T-helper 17 cell (primary cell): ENCODE measurements at regions not wholly inside any gene's neighbourhood (a gene's known extent, or its start where the extent isn't known, plus 50 kb on each side); places are given as distances from the start of the nearest gene placed in this dataset.

Experiments
- ATAC-seq: fragments of 150-1000 bp; cut with Tn5 transposase; 2 replicates; pipeline ENCODE4 v1.10.0; 2021; ENCODE audit warnings: mild to moderate bottlenecking, moderate library complexity
- DNase-seq, 3 donors: peaks; one replicate each; pipeline versions ENCODE4 v3.0.0 to v3.0.0-alpha.2; 2020 to 2021
- H3K9me3 ChIP-seq: one replicate; pipeline ENCODE4 v1.7.0; 2013; ENCODE audit warnings: low read length, mild to moderate bottlenecking; ENCODE audit not compliant: control insufficient read depth, poor library complexity, severe bottlenecking
- H3K27ac Mint-ChIP-seq: one replicate; pipeline ENCODE4 v1.8.0; 2022; ENCODE audit warnings: mild to moderate bottlenecking, moderate library complexity, mixed read lengths
- H3K27me3 Mint-ChIP-seq: one replicate; pipeline ENCODE4 v1.8.0; 2022; ENCODE audit warnings: mixed read lengths
- H3K36me3 Mint-ChIP-seq: one replicate; pipeline ENCODE4 v1.8.0; 2022; ENCODE audit warnings: low read depth, mixed read lengths
- H3K4me1 Mint-ChIP-seq: one replicate; pipeline ENCODE4 v1.8.0; 2022; ENCODE audit warnings: mild to moderate bottlenecking, mixed read lengths
- H3K4me3 Mint-ChIP-seq: one replicate; pipeline ENCODE4 v1.8.0; 2022; ENCODE audit warnings: mild to moderate bottlenecking, moderate library complexity, mixed read lengths

GRCh38 chr12:115464661-115465060 lies 780.7 kb upstream of the TBX3 start:
- Mint-ChIP-seq H3K4me3 (no peak overlapping the region), H3K27ac (no peak overlapping the region), H3K4me1 (no peaks in the 10 kb centered on the region), H3K36me3 (no peaks in the 10 kb centered on the region), H3K27me3 (no peaks in the 10 kb centered on the region)
- no peak for DNase-seq
- no peaks in the 10 kb centered on the region for H3K9me3 ChIP-seq
- no peak for ATAC-seq

GRCh38 chr12:115464111-115464581 lies 780.2 kb upstream of the TBX3 start:
- Mint-ChIP-seq H3K4me1 (no peaks in the 10 kb centered on the region), H3K36me3 (no peaks in the 10 kb centered on the region), H3K27ac (no peak overlapping the region), H3K27me3 (no peaks in the 10 kb centered on the region), H3K4me3 (no peak overlapping the region)
- DNase-seq (no peak), ATAC-seq (no peak)
- no peaks in the 10 kb centered on the region for H3K9me3 ChIP-seq

GRCh38 chr12:115461401-115461800 lies 777.4 kb upstream of the TBX3 start:
- Mint-ChIP-seq H3K4me3 (no peak overlapping the region), H3K27ac (no peak overlapping the region), H3K4me1 (no peaks in the 10 kb centered on the region), H3K36me3 (no peaks in the 10 kb centered on the region), H3K27me3 (no peaks in the 10 kb centered on the region)
- H3K9me3 ChIP-seq: no peaks in the 10 kb centered on the region
- ATAC-seq (no peak), DNase-seq (no peak)

GRCh38 chr12:115457798-115458197 lies 773.8 kb upstream of the TBX3 start:
- no peak overlapping the region for H3K4me3 Mint-ChIP-seq
- H3K4me1 Mint-ChIP-seq: no peaks in the 10 kb centered on the region
- ATAC-seq (no peak), DNase-seq (no peak)
- H3K9me3 ChIP-seq: no peaks in the 10 kb centered on the region
- peaks cover 5% of the 10 kb centered on the region for H3K27me3 Mint-ChIP-seq
- H3K36me3 Mint-ChIP-seq: no peaks in the 10 kb centered on the region
- H3K27ac Mint-ChIP-seq: no peak overlapping the region

GRCh38 chr12:115456946-115457689 lies 773.1 kb upstream of the TBX3 start:
- Mint-ChIP-seq H3K4me1 (peaks cover 3% of the 10 kb centered on the region), H3K4me3 (no peak overlapping the region), H3K36me3 (peaks cover 6% of the 10 kb centered on the region), H3K27me3 (peaks cover 12% of the 10 kb centered on the region), H3K27ac (no peak overlapping the region)
- no peak for ATAC-seq
- no peak for DNase-seq
- no peaks in the 10 kb centered on the region for H3K9me3 ChIP-seq

GRCh38 chr12:115455268-115455681 lies 771.3 kb upstream of the TBX3 start:
- DNase-seq (no peak), ATAC-seq (no peak)
- H3K4me1 Mint-ChIP-seq: peaks cover 3% of the 10 kb centered on the region
- no peaks in the 10 kb centered on the region for H3K9me3 ChIP-seq
- H3K4me3 Mint-ChIP-seq: no peak overlapping the region
- H3K27ac Mint-ChIP-seq: no peak overlapping the region
- peaks cover 6% of the 10 kb centered on the region for H3K36me3 Mint-ChIP-seq
- peaks cover 14% of the 10 kb centered on the region for H3K27me3 Mint-ChIP-seq

GRCh38 chr12:115452751-115453281 lies 768.8 kb upstream of the TBX3 start:
- Mint-ChIP-seq H3K27ac (no peak overlapping the region), H3K4me1 (peaks cover 3% of the 10 kb centered on the region), H3K27me3 (peaks cover 19% of the 10 kb centered on the region), H3K36me3 (peaks cover 6% of the 10 kb centered on the region), H3K4me3 (no peak overlapping the region)
- no peak for ATAC-seq
- H3K9me3 ChIP-seq: no peaks in the 10 kb centered on the region
- DNase-seq: no peak

GRCh38 chr12:115451780-115452736 lies 768.1 kb upstream of the TBX3 start:
- H3K4me1 Mint-ChIP-seq: peaks cover 3% of the 10 kb centered on the region
- H3K27ac Mint-ChIP-seq: no peak overlapping the region
- DNase-seq (no peak), ATAC-seq (no peak)
- no peak overlapping the region for H3K4me3 Mint-ChIP-seq
- peaks cover 6% of the 10 kb centered on the region for H3K36me3 Mint-ChIP-seq
- no peaks in the 10 kb centered on the region for H3K9me3 ChIP-seq
- peaks cover 19% of the 10 kb centered on the region for H3K27me3 Mint-ChIP-seq

- Mint-ChIP-seq H3K4me1 (peaks cover 3% of the 10 kb centered on the region), H3K36me3 (peaks cover 6% of the 10 kb centered on the region), H3K4me3 (peak overlapping the region; percentile 26), H3K27ac (no peak overlapping the region), H3K27me3 (peaks cover 19% of the 10 kb centered on the region)
- DNase-seq (no peak), ATAC-seq (no peak)
- no peaks in the 10 kb centered on the region for H3K9me3 ChIP-seq
Observed at GRCh38 chr12:115451151-115451779, 767.3 kb upstream of the TBX3 start.

GRCh38 chr12:115450710-115451109 lies 766.7 kb upstream of the TBX3 start:
- H3K36me3 Mint-ChIP-seq: peaks cover 6% of the 10 kb centered on the region
- ATAC-seq (no peak), DNase-seq (no peak)
- H3K9me3 ChIP-seq: no peaks in the 10 kb centered on the region
- no peak overlapping the region for H3K4me3 Mint-ChIP-seq
- peaks cover 3% of the 10 kb centered on the region for H3K4me1 Mint-ChIP-seq
- H3K27ac Mint-ChIP-seq: no peak overlapping the region
- peaks cover 19% of the 10 kb centered on the region for H3K27me3 Mint-ChIP-seq

GRCh38 chr12:115450017-115450416 lies 766.0 kb upstream of the TBX3 start:
- ATAC-seq (no peak), DNase-seq (no peak)
- H3K9me3 ChIP-seq: no peaks in the 10 kb centered on the region
- Mint-ChIP-seq H3K27me3 (peaks cover 19% of the 10 kb centered on the region), H3K36me3 (peaks cover 6% of the 10 kb centered on the region), H3K4me1 (peaks cover 3% of the 10 kb centered on the region), H3K4me3 (no peak overlapping the region), H3K27ac (no peak overlapping the region)

GRCh38 chr12:115449526-115449925 lies 765.6 kb upstream of the TBX3 start:
- Mint-ChIP-seq H3K27ac (no peak overlapping the region), H3K4me3 (no peak overlapping the region), H3K27me3 (peaks cover 19% of the 10 kb centered on the region), H3K36me3 (peaks cover 6% of the 10 kb centered on the region), H3K4me1 (peaks cover 3% of the 10 kb centered on the region)
- no peak for DNase-seq
- ATAC-seq: no peak
- H3K9me3 ChIP-seq: no peaks in the 10 kb centered on the region

- H3K4me3 Mint-ChIP-seq: no peak overlapping the region
- no peaks in the 10 kb centered on the region for H3K4me1 Mint-ChIP-seq
- no peak for ATAC-seq
- no peaks in the 10 kb centered on the region for H3K9me3 ChIP-seq
- H3K27me3 Mint-ChIP-seq: no peaks in the 10 kb centered on the region
- no peak for DNase-seq
- H3K27ac Mint-ChIP-seq: no peak overlapping the region
- H3K36me3 Mint-ChIP-seq: no peaks in the 10 kb centered on the region
Observed at GRCh38 chr12:115444346-115444745, 760.4 kb upstream of the TBX3 start.
